Endodermal cell (in vitro differentiated cells): ENCODE measurements at regions not wholly inside any gene's neighbourhood (a gene's known extent, or its start where the extent isn't known, plus 50 kb on each side); places are given as distances from the start of the nearest gene placed in this dataset.

Source experiments
- DNase-seq: peaks from one replicate; pipeline ENCODE4 v3.0.0-alpha.2; 2017
- H3K27ac ChIP-seq: 2 replicates; pipeline ENCODE4 v1.5.1; 2013; ENCODE audit warnings: mild to moderate bottlenecking, low read depth, low read length, moderate library complexity
- H3K27me3 ChIP-seq: 2 replicates; pipeline ENCODE4 v1.6.1; 2013; ENCODE audit warnings: mild to moderate bottlenecking, low read length, moderate library complexity; ENCODE audit not compliant: insufficient read depth, control insufficient read depth, poor library complexity, severe bottlenecking
- H3K36me3 ChIP-seq: 2 replicates; pipeline ENCODE4 v1.7.0; 2013; ENCODE audit warnings: mild to moderate bottlenecking, low read length, moderate library complexity; ENCODE audit not compliant: control insufficient read depth, insufficient read depth
- H3K4me1 ChIP-seq: one replicate; pipeline ENCODE4 v1.7.0; 2013; ENCODE audit warnings: low read length; ENCODE audit not compliant: control insufficient read depth, insufficient read depth
- H3K4me3 ChIP-seq: 2 replicates; pipeline ENCODE4 v1.5.1; 2013; ENCODE audit warnings: mild to moderate bottlenecking, low read length, moderate library complexity
- H3K9ac ChIP-seq: 2 replicates; pipeline ENCODE4 v1.6.1; 2013; ENCODE audit warnings: mild to moderate bottlenecking, low read length, moderate library complexity; ENCODE audit not compliant: poor library complexity, severe bottlenecking; ENCODE audit errors: extremely low read depth
- H3K9me3 ChIP-seq: 2 replicates; pipeline ENCODE4 v1.6.1; 2013; ENCODE audit warnings: mild to moderate bottlenecking, low read length, moderate library complexity; ENCODE audit not compliant: control insufficient read depth
- H3K27ac Mint-ChIP-seq: 2 replicates; pipeline ENCODE4 v1.8.0; 2020; ENCODE audit warnings: mixed read lengths
- H3K27me3 Mint-ChIP-seq: 2 replicates; pipeline ENCODE4 v1.8.0; 2021; ENCODE audit warnings: mild to moderate bottlenecking, mixed read lengths; ENCODE audit not compliant: insufficient read depth
- H3K36me3 Mint-ChIP-seq: 2 replicates; pipeline ENCODE4 v1.8.0; 2020; ENCODE audit warnings: low read depth, mixed read lengths
- H3K4me1 Mint-ChIP-seq: 2 replicates; pipeline ENCODE4 v1.8.0; 2020; ENCODE audit warnings: mixed read lengths
- H3K4me3 Mint-ChIP-seq: 2 replicates; pipeline ENCODE4 v1.8.0; 2020; ENCODE audit warnings: mild to moderate bottlenecking, moderate library complexity, mixed read lengths
- H3K9me3 Mint-ChIP-seq: 2 replicates; pipeline ENCODE4 v1.8.0; 2020; ENCODE audit warnings: mild to moderate bottlenecking, mixed read lengths
- CTCF ChIP-seq: fragments of 200-600 bp; sonication (generic); conservative IDR thresholded peaks from 2 replicates; pipeline ENCODE4 v1.5.0; 2021; ENCODE audit warnings: antibody characterized with exemption, mild to moderate bottlenecking
- WGBS, 2 experiments: methylation state at CpG; one replicate each; pipeline versions ENCODE4 v1.1.5 to v1.1.7; 2013; ENCODE audit warnings: missing lambda C conversion rate in 2 of 2, mixed read lengths in 1 of 2; ENCODE audit not compliant: insufficient coverage in 1 of 2, insufficient read length in 1 of 2; 5-methylcytosine and 5-hydroxymethylcytosine counted together

GRCh38 chr17:71262586-71262985, 858.2 kb upstream of the SOX9 start:
- H3K36me3 Mint-ChIP-seq, result no peaks in the 10 kb centered on the region
- H3K4me1 ChIP-seq, result no peaks in the 10 kb centered on the region
- no peaks in the 10 kb centered on the region for H3K36me3 ChIP-seq
- H3K4me3 Mint-ChIP-seq, result no peak overlapping the region
- no peaks in the 10 kb centered on the region for H3K27me3 ChIP-seq
- no peak for TF ChIP-seq CTCF
- no peak overlapping the region for H3K9ac ChIP-seq
- WGBS, 2 experiments, result 97% methylated on average over 3 of the region's 3 CpGs; no CpG with 5 or more reads in 1 of the 2 experiments
- peaks cover 13% of the 10 kb centered on the region for H3K9me3 ChIP-seq
- no peaks in the 10 kb centered on the region for H3K4me1 Mint-ChIP-seq
- no peak overlapping the region for H3K27ac ChIP-seq
- DNase-seq, result no peak
- no peak overlapping the region for H3K27ac Mint-ChIP-seq
- no peaks in the 10 kb centered on the region for H3K27me3 Mint-ChIP-seq
- H3K4me3 ChIP-seq, result no peak overlapping the region
- H3K9me3 Mint-ChIP-seq, result peaks cover 20% of the 10 kb centered on the region

- H3K9me3 Mint-ChIP-seq, result peaks cover 22% of the 10 kb centered on the region
- Histone ChIP-seq H3K4me1 (no peaks in the 10 kb centered on the region), H3K9me3 (peaks cover 13% of the 10 kb centered on the region), H3K36me3 (no peaks in the 10 kb centered on the region), H3K9ac (no peak overlapping the region), H3K27me3 (no peaks in the 10 kb centered on the region), H3K4me3 (no peak overlapping the region), H3K27ac (no peak overlapping the region)
- no peak overlapping the region for H3K27ac Mint-ChIP-seq
- no peaks in the 10 kb centered on the region for H3K4me1 Mint-ChIP-seq
- H3K4me3 Mint-ChIP-seq, result no peak overlapping the region
- no peak for DNase-seq
- WGBS, 2 experiments, result no CpG with 5 or more reads among the region's 1 CpG
- no peaks in the 10 kb centered on the region for H3K27me3 Mint-ChIP-seq
- H3K36me3 Mint-ChIP-seq, result no peaks in the 10 kb centered on the region
- no peak for TF ChIP-seq CTCF
Measured at GRCh38 chr17:71267668-71268067, 853.2 kb upstream of the SOX9 start.

- H3K27ac ChIP-seq, result no peak overlapping the region
- TF ChIP-seq CTCF, result no peak
- H3K4me3 ChIP-seq, result no peak overlapping the region
- peaks cover 13% of the 10 kb centered on the region for H3K9me3 ChIP-seq
- no peak overlapping the region for H3K9ac ChIP-seq
- H3K36me3 Mint-ChIP-seq, result no peaks in the 10 kb centered on the region
- DNase-seq, result no peak
- no peaks in the 10 kb centered on the region for H3K4me1 ChIP-seq
- H3K27me3 Mint-ChIP-seq, result no peaks in the 10 kb centered on the region
- no peaks in the 10 kb centered on the region for H3K36me3 ChIP-seq
- no peaks in the 10 kb centered on the region for H3K4me1 Mint-ChIP-seq
- 86 to 100% methylated on average over 1 of the region's 1 CpG for WGBS, 2 experiments
- H3K27ac Mint-ChIP-seq, result no peak overlapping the region
- no peak overlapping the region for H3K4me3 Mint-ChIP-seq
- peaks cover 22% of the 10 kb centered on the region for H3K9me3 Mint-ChIP-seq
- no peaks in the 10 kb centered on the region for H3K27me3 ChIP-seq
Measured at GRCh38 chr17:71269201-71269600, 851.6 kb upstream of the SOX9 start.
